Gastroesophageal sphincter (tissue), 3 donors: ENCODE measurements at regions not wholly inside any gene's neighbourhood (a gene's known extent, or its start where the extent isn't known, plus 50 kb on each side); places are given as distances from the start of the nearest gene placed in this dataset.

Experiments
- CTCF ChIP-seq, 4 experiments: fragments of 200-600 bp in 2 of 4; fragments of 450-650 bp in 2 of 4; sonication (generic) in 1 of 4; IDR thresholded peaks; one replicate each; pipeline ENCODE4 v1.5.1; 2017 to 2019; ENCODE audit warnings: antibody characterized with exemption in 4 of 4, mild to moderate bottlenecking in 2 of 4, moderate library complexity in 2 of 4
- POLR2A ChIP-seq, 2 donors: fragments of 450-650 bp; IDR thresholded peaks; one replicate each; pipeline ENCODE4 v1.6.1; 2017; ENCODE audit warnings: antibody characterized with exemption in 2 of 2, mild to moderate bottlenecking in 2 of 2, moderate library complexity in 1 of 2

GRCh38 chr14:49947506-49947905 lies 54.6 kb downstream of the ARF6 start:
- TF ChIP-seq CTCF (IDR thresholded peaks at IDR 0.05) (no peak), POLR2A (IDR thresholded peaks at IDR 0.05) (no peak)
